Activated CD8-positive, alpha-beta memory T cell treated with anti-CD3 and anti-CD28 coated beads, Interleukin-2, amount 10 ng/mL, durations not matched to agents 7 days and 5 days (primary cell): ENCODE measurements at regions not wholly inside any gene's neighbourhood (a gene's known extent, or its start where the extent isn't known, plus 50 kb on each side); places are given as distances from the start of the nearest gene placed in this dataset.

ENCODE experiments used
- ATAC-seq: fragments of 150-1000 bp; cut with Tn5 transposase; one replicate; pipeline ENCODE4 v1.10.0; 2021; ENCODE audit warnings: moderate library complexity
- CTCF ChIA-PET: fragments of 350-600 bp; sonication (Branson Sonifier 250); formaldehyde crosslinking; loops from one replicate; lab custom pipeline; 2021; ENCODE audit warnings: antibody characterized with exemption; lab: Charles Lee
- DNase-seq: peaks from one replicate; pipeline ENCODE4 v3.0.0-alpha.2; 2020
- H3K27ac Mint-ChIP-seq: one replicate; pipeline ENCODE4 v1.8.0; 2021; ENCODE audit warnings: mild to moderate bottlenecking, mixed read lengths
- H3K27me3 Mint-ChIP-seq: one replicate; pipeline ENCODE4 v1.8.0; 2021; ENCODE audit warnings: mixed read lengths
- H3K36me3 Mint-ChIP-seq: one replicate; pipeline ENCODE4 v1.8.0; 2021; ENCODE audit warnings: mild to moderate bottlenecking, mixed read lengths
- H3K4me1 Mint-ChIP-seq: one replicate; pipeline ENCODE4 v1.8.0; 2021; ENCODE audit warnings: mixed read lengths
- H3K4me3 Mint-ChIP-seq: one replicate; pipeline ENCODE4 v1.8.0; 2021; ENCODE audit warnings: mild to moderate bottlenecking, moderate library complexity, mixed read lengths
- H3K9me3 Mint-ChIP-seq: one replicate; pipeline ENCODE4 v1.8.0; 2022; ENCODE audit warnings: low read depth, mixed read lengths

DNA sequence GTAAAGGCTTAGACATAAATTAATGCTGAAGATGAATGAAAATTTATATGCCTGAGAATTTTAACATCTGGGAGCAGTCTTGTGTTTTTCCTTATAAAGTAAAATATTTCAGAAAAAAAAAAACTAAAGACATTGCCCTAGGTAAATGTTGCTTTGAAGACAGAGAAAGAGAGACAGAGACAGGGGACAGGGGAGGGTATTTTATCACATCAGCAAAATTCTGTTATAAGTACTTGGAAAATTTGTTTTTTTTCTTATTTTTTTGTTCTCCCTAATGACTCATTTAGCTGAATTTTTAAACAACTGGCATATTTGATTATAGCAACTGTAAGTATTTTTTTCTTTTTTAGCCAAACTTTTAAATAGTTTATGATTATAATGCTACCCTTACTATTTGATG is 1540.6 kb upstream of the GBE1 start:
- CTCF ChIA-PET, result no interaction called here
- no peak overlapping the region for H3K27ac Mint-ChIP-seq
- no peak for ATAC-seq

DNA sequence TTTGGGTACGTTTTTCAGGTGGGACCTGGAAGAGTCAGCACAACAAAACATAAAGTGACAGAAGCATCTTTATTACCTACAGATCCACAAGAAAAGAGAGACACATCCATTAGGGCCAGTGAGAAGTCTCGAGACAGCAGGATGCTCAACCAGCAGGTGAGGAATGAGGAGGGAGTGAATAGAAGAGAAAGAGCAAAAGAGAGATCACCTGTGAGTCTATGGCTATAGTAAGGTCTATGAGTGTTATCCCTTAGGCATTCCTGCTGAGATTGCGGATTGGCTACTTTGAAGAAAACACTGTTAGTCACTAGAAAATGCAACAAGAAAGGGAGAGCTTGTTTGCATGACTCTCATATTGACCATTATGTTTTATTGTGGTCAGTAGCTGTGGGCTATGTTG is 1556.2 kb upstream of the GBE1 start:
- ATAC-seq (no peak), DNase-seq (no peak)
- H3K9me3 Mint-ChIP-seq, result peaks cover 2% of the 10 kb centered on the region
- H3K27ac Mint-ChIP-seq, result no peak overlapping the region
- no peaks in the 10 kb centered on the region for H3K27me3 Mint-ChIP-seq
- H3K4me3 Mint-ChIP-seq, result no peak overlapping the region
- CTCF ChIA-PET, result no interaction called here
- H3K36me3 Mint-ChIP-seq, result no peaks in the 10 kb centered on the region
- H3K4me1 Mint-ChIP-seq, result no peaks in the 10 kb centered on the region

More for the DNA sequence above, 1540.6 kb upstream of the GBE1 start:
- H3K9me3 Mint-ChIP-seq, result peaks cover 10% of the 10 kb centered on the region
- no peak overlapping the region for H3K4me3 Mint-ChIP-seq
- H3K4me1 Mint-ChIP-seq, result no peaks in the 10 kb centered on the region
- no peaks in the 10 kb centered on the region for H3K36me3 Mint-ChIP-seq
- DNase-seq, result no peak
- no peaks in the 10 kb centered on the region for H3K27me3 Mint-ChIP-seq

DNA sequence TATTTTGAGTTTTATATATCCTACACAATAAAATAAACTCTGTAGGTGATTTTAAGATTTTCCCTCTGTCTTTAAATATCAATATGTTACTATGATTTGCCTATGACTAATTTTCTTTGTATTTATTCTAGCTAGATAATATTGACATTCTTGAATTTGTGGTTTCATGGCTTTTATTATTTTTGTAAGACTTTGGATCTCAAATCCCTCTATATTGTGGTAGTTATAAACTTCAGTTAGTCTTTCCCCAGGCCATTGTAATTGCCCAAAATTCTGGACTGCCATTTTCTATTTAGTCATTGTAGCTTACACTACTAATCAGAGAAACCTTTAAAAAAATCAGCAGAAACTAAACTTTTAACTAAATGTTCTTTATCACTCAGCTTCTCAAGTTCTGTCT is 1559.3 kb upstream of the GBE1 start:
- ATAC-seq, result no peak
- Mint-ChIP-seq H3K36me3 (no peaks in the 10 kb centered on the region), H3K4me3 (no peak overlapping the region), H3K4me1 (no peaks in the 10 kb centered on the region), H3K9me3 (peaks cover 3% of the 10 kb centered on the region), H3K27me3 (no peaks in the 10 kb centered on the region), H3K27ac (no peak overlapping the region)
- CTCF ChIA-PET, result no interaction called here
- no peak for DNase-seq

DNA sequence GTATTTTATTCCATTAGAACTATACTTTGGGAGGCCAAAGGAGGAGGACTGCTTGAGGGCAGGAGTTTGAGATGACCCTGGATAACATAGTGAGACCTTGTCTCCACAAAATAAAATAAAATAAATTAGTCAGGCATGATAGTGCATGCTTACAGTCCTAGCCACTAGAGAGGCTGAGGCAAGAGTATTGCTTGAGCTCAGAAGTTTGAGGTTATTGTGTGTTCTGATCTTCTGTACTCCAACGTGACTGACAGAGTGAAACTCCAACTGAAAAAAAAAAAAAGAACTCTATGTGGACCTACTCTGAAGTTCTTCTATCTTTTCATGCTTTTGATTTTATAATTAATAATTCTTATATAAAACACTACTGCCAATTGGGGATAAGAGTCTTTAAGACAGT is 1560.0 kb upstream of the GBE1 start:
- no peak overlapping the region for H3K27ac Mint-ChIP-seq
- no peaks in the 10 kb centered on the region for H3K27me3 Mint-ChIP-seq
- peaks cover 5% of the 10 kb centered on the region for H3K9me3 Mint-ChIP-seq
- CTCF ChIA-PET, result no interaction called here
- H3K4me1 Mint-ChIP-seq, result no peaks in the 10 kb centered on the region
- no peaks in the 10 kb centered on the region for H3K36me3 Mint-ChIP-seq
- no peak overlapping the region for H3K4me3 Mint-ChIP-seq
- ATAC-seq (no peak), DNase-seq (no peak)

DNA sequence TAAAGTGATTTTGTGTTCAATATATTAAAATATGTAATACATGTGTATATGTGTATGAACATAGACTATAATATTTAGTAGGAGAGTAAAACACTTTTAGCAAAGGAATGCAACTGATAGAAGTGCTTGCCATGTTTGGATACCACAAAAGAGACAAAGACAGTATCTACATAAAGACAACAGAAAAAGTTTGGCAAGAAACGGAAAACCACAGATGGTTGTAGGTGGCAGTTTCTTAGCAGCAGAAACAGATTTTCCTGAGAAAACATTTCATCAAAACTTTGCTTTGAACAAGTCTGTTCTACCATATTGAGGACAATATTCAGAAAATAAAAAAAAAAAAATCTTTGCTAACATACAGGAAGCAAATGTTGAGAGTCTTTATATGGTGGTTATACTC is 1560.4 kb upstream of the GBE1 start:
- Mint-ChIP-seq H3K9me3 (peaks cover 5% of the 10 kb centered on the region), H3K27ac (no peak overlapping the region), H3K36me3 (no peaks in the 10 kb centered on the region), H3K4me1 (no peaks in the 10 kb centered on the region), H3K4me3 (no peak overlapping the region), H3K27me3 (no peaks in the 10 kb centered on the region)
- ATAC-seq, result no peak
- CTCF ChIA-PET, result no interaction called here
- DNase-seq, result no peak

DNA sequence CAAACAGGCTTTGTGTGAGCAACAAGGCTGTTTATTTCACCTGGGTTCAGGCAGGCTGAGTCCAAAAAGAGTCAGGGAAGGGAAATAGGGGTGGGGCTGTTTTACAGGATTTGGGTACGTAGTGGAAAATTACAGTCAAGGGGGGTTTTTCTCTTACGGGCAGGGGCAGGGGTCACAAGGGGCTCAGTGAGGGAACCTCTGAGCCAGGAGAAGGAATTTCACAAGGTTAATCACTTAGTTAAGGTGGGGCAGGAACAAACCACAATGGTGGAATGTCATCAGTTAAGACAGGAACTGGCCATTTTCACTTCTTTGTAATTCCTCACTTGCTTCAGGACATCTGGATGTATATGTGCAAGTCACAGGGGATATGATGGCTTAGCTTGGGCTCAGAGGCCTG is 1592.8 kb upstream of the GBE1 start:
- no peak for ATAC-seq
- Mint-ChIP-seq H3K4me1 (no peaks in the 10 kb centered on the region), H3K4me3 (no peak overlapping the region), H3K36me3 (no peaks in the 10 kb centered on the region), H3K27ac (no peak overlapping the region), H3K27me3 (no peaks in the 10 kb centered on the region), H3K9me3 (peaks cover 7% of the 10 kb centered on the region)
- CTCF ChIA-PET, result no interaction called here
- DNase-seq, result no peak

DNA sequence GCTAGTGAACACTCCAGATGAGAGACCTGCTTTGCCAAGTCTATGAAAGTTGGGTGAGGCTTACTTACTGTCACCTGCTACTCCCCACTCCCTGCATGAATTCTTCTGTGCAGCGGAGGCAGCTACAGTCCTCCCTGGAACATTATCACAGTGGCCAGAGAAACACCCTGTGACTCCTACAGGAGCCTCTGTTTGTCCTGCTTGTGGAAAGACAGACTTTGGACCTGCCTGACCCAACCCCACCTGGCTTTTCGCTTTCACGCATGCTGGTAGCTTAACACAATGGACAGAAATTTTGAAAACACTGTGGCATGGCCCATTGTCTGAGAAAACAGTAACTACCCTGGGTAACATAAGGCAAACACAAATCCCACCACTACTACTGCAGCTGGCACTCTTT is 1565.5 kb upstream of the CADM2 start:
- ATAC-seq, result no peak
- CTCF ChIA-PET, result no interaction called here
- no peaks in the 10 kb centered on the region for H3K36me3 Mint-ChIP-seq

DNA sequence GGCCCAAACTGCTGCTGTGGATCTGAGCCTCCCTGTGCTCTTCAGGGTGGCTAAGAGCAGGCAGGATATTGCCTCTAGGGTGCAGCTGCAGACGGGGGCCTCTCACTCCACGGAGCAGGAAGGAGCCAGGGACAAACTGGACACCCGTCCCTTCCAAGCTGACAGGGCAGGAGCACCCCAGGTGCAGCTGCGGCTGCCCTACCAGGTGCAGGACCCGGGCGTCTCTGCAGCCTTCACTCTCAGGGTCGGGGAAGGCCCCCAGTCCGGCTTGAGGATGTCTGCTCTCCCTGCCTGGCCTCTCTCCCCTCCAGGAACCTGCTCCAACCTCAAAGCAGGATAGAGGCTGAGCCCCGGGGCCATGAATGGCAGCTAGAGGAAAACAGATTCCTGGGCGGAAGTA is 1554.9 kb upstream of the CADM2 start:
- H3K9me3 Mint-ChIP-seq, result peaks cover 8% of the 10 kb centered on the region
- H3K36me3 Mint-ChIP-seq, result no peaks in the 10 kb centered on the region
- ATAC-seq, result no peak
- H3K27ac Mint-ChIP-seq, result no peak overlapping the region
- no peak for DNase-seq
- CTCF ChIA-PET, result no interaction called here
- H3K4me3 Mint-ChIP-seq, result no peak overlapping the region
- H3K4me1 Mint-ChIP-seq, result no peaks in the 10 kb centered on the region
- no peaks in the 10 kb centered on the region for H3K27me3 Mint-ChIP-seq

More for the DNA sequence above, 1565.5 kb upstream of the CADM2 start:
- DNase-seq, result no peak
- no peaks in the 10 kb centered on the region for H3K4me1 Mint-ChIP-seq
- no peaks in the 10 kb centered on the region for H3K27me3 Mint-ChIP-seq
- no peak overlapping the region for H3K4me3 Mint-ChIP-seq
- H3K27ac Mint-ChIP-seq, result no peak overlapping the region
- H3K9me3 Mint-ChIP-seq, result peaks cover 8% of the 10 kb centered on the region

DNA sequence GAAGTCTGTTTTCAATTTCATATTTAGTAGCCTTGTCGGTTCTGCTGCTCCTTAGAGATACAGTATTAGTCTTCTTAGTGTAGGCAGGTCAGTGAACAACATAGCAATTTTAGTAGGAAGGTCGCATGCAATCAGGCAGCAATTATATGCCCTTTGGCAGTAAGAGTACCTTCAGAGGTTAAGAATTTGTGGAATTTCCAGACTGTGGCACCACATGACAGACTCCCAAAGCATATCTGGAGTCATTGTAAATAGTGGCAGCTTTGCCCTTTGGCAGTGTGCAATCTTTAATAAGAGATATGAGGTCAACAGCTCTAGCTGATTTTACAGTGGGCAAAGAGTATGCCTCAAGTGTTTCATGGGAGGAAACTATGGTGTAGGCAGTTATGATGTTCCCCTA is 1532.5 kb upstream of the CADM2 start:
- Mint-ChIP-seq H3K27me3 (no peaks in the 10 kb centered on the region), H3K36me3 (no peaks in the 10 kb centered on the region), H3K9me3 (peaks cover 2% of the 10 kb centered on the region), H3K27ac (no peak overlapping the region), H3K4me3 (no peak overlapping the region), H3K4me1 (no peaks in the 10 kb centered on the region)
- CTCF ChIA-PET, result no interaction called here
- no peak for ATAC-seq
- no peak for DNase-seq

DNA sequence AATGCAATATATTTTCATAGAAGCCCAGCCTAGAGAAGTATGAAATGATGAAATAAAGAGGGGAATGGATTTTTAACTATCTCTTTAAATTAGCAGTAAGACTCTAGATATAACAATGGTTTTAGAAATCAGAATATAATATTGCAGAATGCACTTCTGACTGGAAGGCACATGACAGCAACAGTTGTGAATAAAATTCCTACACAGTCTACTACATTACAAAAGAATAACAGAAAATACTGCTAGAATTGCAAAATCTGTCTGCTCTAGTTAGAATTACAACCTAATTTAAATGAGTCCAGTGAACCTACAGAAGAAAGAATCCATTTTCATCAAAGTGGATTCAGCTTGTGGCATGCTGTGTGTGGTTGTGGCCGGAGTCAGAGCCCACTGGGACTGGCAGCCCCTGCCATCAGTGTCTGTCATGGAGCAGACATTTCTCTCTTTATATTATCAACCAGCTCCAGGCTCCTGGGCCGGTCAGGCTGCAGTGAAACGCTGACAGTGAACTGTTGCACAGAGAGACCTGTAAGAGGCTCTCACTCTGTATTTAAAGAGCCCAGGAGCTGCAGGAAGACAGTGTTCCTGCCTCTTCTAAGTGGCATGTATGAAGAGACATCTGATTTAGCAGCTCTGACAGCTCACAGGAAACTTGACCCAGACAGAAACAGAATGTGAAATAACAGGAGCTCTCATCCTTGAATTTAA is 1523.8 kb upstream of the CADM2 start:
- H3K27ac Mint-ChIP-seq, result no peak overlapping the region
- H3K4me1 Mint-ChIP-seq, result no peaks in the 10 kb centered on the region
- CTCF ChIA-PET, result no interaction called here
- ATAC-seq (no peak), DNase-seq (no peak)
- no peak overlapping the region for H3K4me3 Mint-ChIP-seq
- no peaks in the 10 kb centered on the region for H3K27me3 Mint-ChIP-seq
- H3K36me3 Mint-ChIP-seq, result no peaks in the 10 kb centered on the region
- peaks cover 3% of the 10 kb centered on the region for H3K9me3 Mint-ChIP-seq

DNA sequence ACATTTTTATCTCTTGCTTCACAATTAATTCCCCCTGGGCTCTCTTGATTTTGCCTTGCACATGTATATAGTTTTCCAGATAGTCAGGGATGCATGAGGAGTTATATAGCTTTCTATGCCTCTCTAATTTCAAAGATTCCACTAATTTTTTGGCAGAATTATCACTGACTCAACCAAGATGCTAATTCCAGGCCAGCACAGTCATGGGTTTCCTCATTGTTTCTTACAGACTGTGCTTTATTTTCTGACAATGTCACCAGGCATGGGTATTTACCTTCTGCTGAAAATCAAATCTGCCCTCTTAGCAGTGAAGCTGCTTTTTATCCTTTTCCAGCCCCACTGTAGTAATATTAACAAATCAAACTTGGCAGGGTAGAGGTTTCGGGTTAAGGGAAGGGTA is 1520.6 kb upstream of the CADM2 start:
- CTCF ChIA-PET, result no interaction called here
- Mint-ChIP-seq H3K9me3 (peaks cover 8% of the 10 kb centered on the region), H3K4me3 (no peak overlapping the region), H3K27me3 (no peaks in the 10 kb centered on the region), H3K36me3 (no peaks in the 10 kb centered on the region), H3K4me1 (no peaks in the 10 kb centered on the region), H3K27ac (no peak overlapping the region)
- ATAC-seq, result no peak
- no peak for DNase-seq

DNA sequence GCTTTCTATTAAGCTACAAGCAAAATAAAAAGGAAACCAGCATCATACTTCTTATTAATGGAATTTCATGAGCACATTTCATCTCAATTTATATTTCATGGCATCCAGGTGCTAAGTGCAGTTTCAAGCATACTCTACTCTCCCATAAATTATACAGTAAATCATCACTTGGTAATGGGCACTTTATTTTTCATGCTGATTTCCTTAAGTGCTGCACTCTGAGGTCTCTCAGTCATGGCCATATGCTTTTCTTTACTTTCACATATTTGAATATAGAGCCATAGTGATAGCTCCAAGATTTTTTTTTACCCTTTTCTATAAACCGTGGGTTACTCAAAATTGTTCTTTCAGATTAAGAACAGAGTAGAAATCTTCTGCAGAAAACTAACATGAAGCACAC is 1505.7 kb upstream of the CADM2 start:
- Mint-ChIP-seq H3K27ac (no peak overlapping the region), H3K4me3 (no peak overlapping the region), H3K36me3 (no peaks in the 10 kb centered on the region), H3K27me3 (no peaks in the 10 kb centered on the region), H3K4me1 (no peaks in the 10 kb centered on the region), H3K9me3 (no peaks in the 10 kb centered on the region)
- CTCF ChIA-PET, result no interaction called here
- DNase-seq, result no peak
- ATAC-seq, result no peak

DNA sequence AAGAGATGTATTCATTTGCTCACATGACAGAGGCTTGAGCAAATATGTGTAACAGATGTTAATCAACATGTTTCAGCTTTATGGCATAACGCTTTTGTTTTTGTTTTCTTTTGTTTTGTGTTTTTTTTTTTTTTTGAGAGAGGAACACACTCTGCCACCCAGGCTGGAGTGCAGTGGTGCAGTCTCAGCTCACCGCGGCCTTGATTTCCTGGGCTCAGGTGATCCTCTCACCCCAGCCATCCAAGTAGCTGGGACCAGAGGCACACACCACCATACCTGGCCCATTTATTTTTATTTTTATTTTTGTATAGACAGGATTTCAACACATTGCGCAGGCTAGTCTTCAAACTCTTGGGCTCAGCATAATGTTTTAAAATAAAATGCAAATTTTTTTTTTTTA is 1504.4 kb upstream of the CADM2 start:
- no peaks in the 10 kb centered on the region for H3K9me3 Mint-ChIP-seq
- H3K4me3 Mint-ChIP-seq, result no peak overlapping the region
- no peaks in the 10 kb centered on the region for H3K4me1 Mint-ChIP-seq
- H3K27me3 Mint-ChIP-seq, result no peaks in the 10 kb centered on the region
- ATAC-seq (no peak), DNase-seq (no peak)
- H3K36me3 Mint-ChIP-seq, result no peaks in the 10 kb centered on the region
- CTCF ChIA-PET, result no interaction called here
- H3K27ac Mint-ChIP-seq, result no peak overlapping the region

DNA sequence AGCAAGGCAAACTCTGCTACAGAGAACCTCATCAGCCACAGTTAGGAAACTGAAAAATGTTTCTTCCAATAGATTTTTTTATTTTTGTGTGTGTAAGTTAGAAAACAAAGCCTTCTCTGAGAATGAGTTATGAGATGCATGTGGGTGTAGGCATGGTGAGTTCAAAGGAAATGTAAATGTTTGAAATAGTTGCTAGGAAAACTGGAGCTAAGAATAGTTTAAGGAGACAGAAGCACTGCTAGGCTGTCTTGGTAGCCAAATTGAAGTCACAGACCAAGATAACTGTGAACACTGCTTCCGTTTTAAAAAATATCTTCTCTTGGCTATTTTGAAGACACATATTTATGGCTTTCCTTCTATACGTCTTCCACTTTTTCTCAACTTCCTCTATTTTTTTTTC is 1501.2 kb upstream of the CADM2 start:
- Mint-ChIP-seq H3K36me3 (no peaks in the 10 kb centered on the region), H3K9me3 (no peaks in the 10 kb centered on the region), H3K4me1 (no peaks in the 10 kb centered on the region), H3K27me3 (no peaks in the 10 kb centered on the region), H3K27ac (no peak overlapping the region), H3K4me3 (no peak overlapping the region)
- ATAC-seq, result no peak
- CTCF ChIA-PET, result no interaction called here
- no peak for DNase-seq

DNA sequence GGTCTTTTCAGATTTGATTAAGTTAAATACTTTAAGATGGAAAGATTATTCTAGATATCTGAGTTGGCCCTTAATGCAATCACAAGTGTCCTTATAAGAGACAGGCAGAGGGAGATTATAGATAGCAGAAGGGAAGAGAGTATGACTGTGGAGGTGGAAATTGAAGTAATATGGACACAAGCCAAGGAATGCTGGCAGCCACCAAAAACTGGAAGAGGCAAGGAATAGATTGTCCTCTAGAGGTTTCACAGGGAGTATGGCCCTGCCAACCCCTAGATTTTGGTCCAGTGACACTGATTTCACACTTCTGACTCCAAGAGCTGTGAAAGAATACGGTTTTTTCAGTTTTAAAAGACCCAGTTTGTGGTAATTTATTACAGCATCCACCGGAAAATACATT is 1498.7 kb upstream of the CADM2 start:
- no peak for DNase-seq

More for the DNA sequence above, 1498.7 kb upstream of the CADM2 start:
- no peak overlapping the region for H3K4me3 Mint-ChIP-seq
- H3K9me3 Mint-ChIP-seq, result no peaks in the 10 kb centered on the region
- H3K4me1 Mint-ChIP-seq, result no peaks in the 10 kb centered on the region
- no peak overlapping the region for H3K27ac Mint-ChIP-seq
- H3K36me3 Mint-ChIP-seq, result no peaks in the 10 kb centered on the region
- ATAC-seq, result no peak
- H3K27me3 Mint-ChIP-seq, result no peaks in the 10 kb centered on the region
- CTCF ChIA-PET, result no interaction called here
